RWPE1 (cell line): ENCODE measurements at regions not wholly inside any gene's neighbourhood (a gene's known extent, or its start where the extent isn't known, plus 50 kb on each side); places are given as distances from the start of the nearest gene placed in this dataset.

ENCODE experiments used
- CTCF ChIA-PET: fragments of 350-600 bp; sonication (Branson Sonifier 250); formaldehyde crosslinking; extraction: SDS; loops from one replicate; lab custom pipeline; 2021; lab: Yijun Ruan, JAX
- POLR2A ChIA-PET: fragments of 400-600 bp; formaldehyde crosslinking; extraction: SDS; loops from one replicate; lab custom pipeline; 2020; ENCODE audit warnings: antibody characterized with exemption; ENCODE audit not compliant: low non-redundant PET; lab: Yijun Ruan, JAX
- DNase-seq: peaks from one replicate; pipeline ENCODE4 v3.0.0; 2012; ENCODE audit warnings: low spot score
- H3K27ac ChIP-seq: fragments of 450-650 bp; 2 replicates; pipeline ENCODE4 v1.5.1; 2017
- TF ChIP-seq, protein P1 (sequence below): fragments of 450-650 bp; conservative IDR thresholded peaks from 2 replicates; pipeline ENCODE4 v1.5.1; 2017; ENCODE audit warnings: low read depth, mild to moderate bottlenecking

DNA sequence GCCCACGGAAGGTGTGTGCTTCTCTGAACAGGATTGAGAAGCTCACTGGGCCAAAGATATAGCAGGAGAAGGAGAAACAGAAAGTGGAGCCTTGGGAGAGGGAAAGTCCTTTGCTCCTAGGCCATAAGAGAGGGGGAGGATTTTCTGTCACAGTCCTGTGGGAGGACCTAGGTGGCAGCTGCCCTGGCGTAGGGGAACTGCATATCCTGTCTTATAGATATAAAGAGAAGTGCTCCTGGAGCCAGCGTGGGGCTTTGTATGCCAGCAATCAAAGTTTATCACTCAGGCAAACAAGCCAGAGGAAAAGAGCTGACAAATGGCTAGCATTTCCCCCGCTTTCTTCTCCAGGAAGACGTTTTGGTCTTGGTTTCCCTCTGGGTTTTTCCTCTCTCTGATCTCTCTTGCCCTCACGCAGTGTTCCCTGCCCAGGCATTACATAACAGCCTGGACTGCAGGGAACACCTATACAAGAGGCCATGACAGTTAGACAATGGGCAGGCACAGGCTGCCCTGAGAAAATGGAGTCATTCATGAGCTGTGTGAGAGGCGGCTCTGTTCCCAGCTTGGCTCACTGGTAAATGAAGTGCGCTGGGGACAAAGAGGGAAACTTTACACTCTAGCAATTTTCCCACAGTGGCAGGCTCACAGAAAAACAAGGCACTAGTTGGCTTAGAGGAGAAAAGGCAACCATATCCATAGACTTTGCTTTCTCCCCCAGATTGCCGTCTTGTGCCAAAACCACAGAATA lies 52.5 kb upstream of the ZNF648 start:
- ChIA-PET CTCF (interaction anchor here (0.6 to 0.7 kb wide), 2 partner anchors 28 to 29 kb away, joined by 3 to 4 read pairs; no protein-coding TSS in a partner anchor), POLR2A (no interaction called here)
- TF ChIP-seq, protein P1, sequence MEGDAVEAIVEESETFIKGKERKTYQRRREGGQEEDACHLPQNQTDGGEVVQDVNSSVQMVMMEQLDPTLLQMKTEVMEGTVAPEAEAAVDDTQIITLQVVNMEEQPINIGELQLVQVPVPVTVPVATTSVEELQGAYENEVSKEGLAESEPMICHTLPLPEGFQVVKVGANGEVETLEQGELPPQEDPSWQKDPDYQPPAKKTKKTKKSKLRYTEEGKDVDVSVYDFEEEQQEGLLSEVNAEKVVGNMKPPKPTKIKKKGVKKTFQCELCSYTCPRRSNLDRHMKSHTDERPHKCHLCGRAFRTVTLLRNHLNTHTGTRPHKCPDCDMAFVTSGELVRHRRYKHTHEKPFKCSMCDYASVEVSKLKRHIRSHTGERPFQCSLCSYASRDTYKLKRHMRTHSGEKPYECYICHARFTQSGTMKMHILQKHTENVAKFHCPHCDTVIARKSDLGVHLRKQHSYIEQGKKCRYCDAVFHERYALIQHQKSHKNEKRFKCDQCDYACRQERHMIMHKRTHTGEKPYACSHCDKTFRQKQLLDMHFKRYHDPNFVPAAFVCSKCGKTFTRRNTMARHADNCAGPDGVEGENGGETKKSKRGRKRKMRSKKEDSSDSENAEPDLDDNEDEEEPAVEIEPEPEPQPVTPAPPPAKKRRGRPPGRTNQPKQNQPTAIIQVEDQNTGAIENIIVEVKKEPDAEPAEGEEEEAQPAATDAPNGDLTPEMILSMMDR = no peak
- H3K27ac ChIP-seq = no peak overlapping the region
- no peak for DNase-seq

DNA sequence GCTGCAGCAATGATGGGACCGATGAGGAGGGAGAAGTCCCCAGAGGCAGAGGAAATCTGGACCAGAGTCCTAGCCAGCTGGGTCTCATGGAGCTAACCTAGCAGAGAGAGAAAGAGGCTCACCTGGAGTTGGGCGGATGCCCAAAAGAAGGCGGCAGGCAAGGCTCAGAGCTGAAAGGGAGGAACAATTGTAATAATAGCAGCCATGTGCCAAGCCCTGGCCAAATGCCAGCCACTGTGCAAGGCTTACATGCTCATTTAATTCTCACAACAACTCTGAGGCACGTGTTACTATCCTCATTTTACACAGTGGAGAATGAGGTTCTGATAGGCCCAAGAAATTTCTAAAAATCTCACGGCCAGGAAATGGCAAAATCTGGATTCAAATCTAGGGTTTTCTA lies 50.0 kb upstream of the ZNF648 start:
- POLR2A ChIA-PET = no interaction called here
- DNase-seq = no peak

More for the DNA sequence above, 50.0 kb upstream of the ZNF648 start:
- H3K27ac ChIP-seq = no peak overlapping the region
- CTCF ChIA-PET = no interaction called here
- TF ChIP-seq, protein P1 = no peak
